Hepatocyte (in vitro differentiated cells): ENCODE measurements at regions not wholly inside any gene's neighbourhood (a gene's known extent, or its start where the extent isn't known, plus 50 kb on each side); places are given as distances from the start of the nearest gene placed in this dataset.

Source experiments
- EZH2phosphoT487 ChIP-seq: fragments of 200-600 bp; sonication (generic); IDR thresholded peaks from one replicate; pipeline ENCODE4 v1.6.1; 2018; ENCODE audit warnings: antibody characterized with exemption, mild to moderate bottlenecking, low read depth, moderate library complexity; ENCODE audit not compliant: unreplicated experiment, severe bottlenecking
- TF ChIP-seq, protein P1 (sequence below): fragments of 200-600 bp; sonication (generic); IDR thresholded peaks from 2 replicates; pipeline ENCODE4 v1.5.1; 2016; ENCODE audit warnings: antibody characterized with exemption, mild to moderate bottlenecking; ENCODE audit not compliant: poor library complexity

DNA sequence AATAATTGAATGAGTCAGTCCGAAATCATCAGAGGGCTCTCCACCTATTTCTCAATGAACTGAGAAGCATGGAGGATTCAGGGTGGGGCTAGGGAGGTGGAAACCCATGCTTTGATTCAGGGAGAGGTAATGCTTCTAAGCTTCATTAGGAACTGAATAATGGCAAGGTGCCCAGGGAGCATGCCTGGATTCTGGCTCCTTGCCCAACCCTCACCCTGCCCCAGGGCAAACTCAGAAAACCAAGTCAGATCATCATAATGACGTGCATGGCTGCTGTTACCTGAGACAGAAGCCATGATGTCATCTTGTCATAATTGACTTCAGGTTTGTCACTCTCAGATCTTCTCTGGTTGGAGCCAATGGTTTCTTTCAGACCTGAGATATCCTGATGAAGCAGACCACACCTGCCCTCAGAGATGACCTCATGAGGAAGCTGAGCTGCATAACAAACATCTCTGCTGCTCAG lies 199.6 kb downstream of the SYK start:
- TF ChIP-seq, protein P1, sequence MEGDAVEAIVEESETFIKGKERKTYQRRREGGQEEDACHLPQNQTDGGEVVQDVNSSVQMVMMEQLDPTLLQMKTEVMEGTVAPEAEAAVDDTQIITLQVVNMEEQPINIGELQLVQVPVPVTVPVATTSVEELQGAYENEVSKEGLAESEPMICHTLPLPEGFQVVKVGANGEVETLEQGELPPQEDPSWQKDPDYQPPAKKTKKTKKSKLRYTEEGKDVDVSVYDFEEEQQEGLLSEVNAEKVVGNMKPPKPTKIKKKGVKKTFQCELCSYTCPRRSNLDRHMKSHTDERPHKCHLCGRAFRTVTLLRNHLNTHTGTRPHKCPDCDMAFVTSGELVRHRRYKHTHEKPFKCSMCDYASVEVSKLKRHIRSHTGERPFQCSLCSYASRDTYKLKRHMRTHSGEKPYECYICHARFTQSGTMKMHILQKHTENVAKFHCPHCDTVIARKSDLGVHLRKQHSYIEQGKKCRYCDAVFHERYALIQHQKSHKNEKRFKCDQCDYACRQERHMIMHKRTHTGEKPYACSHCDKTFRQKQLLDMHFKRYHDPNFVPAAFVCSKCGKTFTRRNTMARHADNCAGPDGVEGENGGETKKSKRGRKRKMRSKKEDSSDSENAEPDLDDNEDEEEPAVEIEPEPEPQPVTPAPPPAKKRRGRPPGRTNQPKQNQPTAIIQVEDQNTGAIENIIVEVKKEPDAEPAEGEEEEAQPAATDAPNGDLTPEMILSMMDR: no peak
- no peak for TF ChIP-seq EZH2phosphoT487
